Adrenal gland (tissue), 9 donors: ENCODE measurements at regions not wholly inside any gene's neighbourhood (a gene's known extent, or its start where the extent isn't known, plus 50 kb on each side); places are given as distances from the start of the nearest gene placed in this dataset.

Source experiments
- DNase-seq, 7 donors: peaks; one replicate each; pipeline ENCODE4 v3.0.0-alpha.2; 2019 to 2020
- H3K27ac ChIP-seq, 5 donors: fragments of 200-600 bp; sonication (generic) in 4 of 5; 1 replicate in 3 of 5; 2 replicates in 2 of 5; pipeline versions ENCODE4 v1.5.1 to v1.8.0; 2016 to 2020; ENCODE audit warnings: mild to moderate bottlenecking in 1 of 5
- H3K27me3 ChIP-seq: fragments of 200-600 bp; 2 replicates; pipeline ENCODE4 v1.8.0; 2021
- H3K36me3 ChIP-seq, 2 donors: fragments of 200-600 bp; replicated peaks in 1 of 2; 1 replicate in 1 of 2; 2 replicates in 1 of 2; pipeline versions ENCODE4 v1.5.1 to v1.8.0; 2018 to 2022
- H3K4me1 ChIP-seq, 2 donors: fragments of 200-600 bp; replicated peaks in 1 of 2; 1 replicate in 1 of 2; 2 replicates in 1 of 2; pipeline versions ENCODE4 v1.5.1 to v1.8.0; 2018 to 2021
- H3K4me3 ChIP-seq, 4 donors: fragments of 200-600 bp; sonication (generic) in 3 of 4; one replicate each; pipeline ENCODE4 v1.5.1; 2016 to 2018
- H3K9me3 ChIP-seq, 3 donors: fragments of 200-600 bp; sonication (generic) in 1 of 3; replicated peaks in 1 of 3; 1 replicate in 2 of 3; 2 replicates in 1 of 3; pipeline versions ENCODE4 v1.5.1 to v1.8.0; 2016 to 2021
- CTCF ChIP-seq, 6 experiments: fragments of 450-650 bp in 4 of 6; fragments of 200-600 bp in 2 of 6; sonication (generic) in 1 of 6; IDR thresholded peaks; 1 replicate in 5 of 6; 2 replicates in 1 of 6; pipeline versions ENCODE4 v1.5.1 to v1.8.0; 2016 to 2021; ENCODE audit warnings: antibody characterized with exemption in 6 of 6, mild to moderate bottlenecking in 2 of 6, moderate library complexity in 1 of 6
- POLR2A ChIP-seq, 2 donors: fragments of 450-650 bp; IDR thresholded peaks; one replicate each; pipeline ENCODE4 v1.6.1; 2017; ENCODE audit warnings: antibody characterized with exemption in 2 of 2, mild to moderate bottlenecking in 2 of 2, moderate library complexity in 1 of 2
- WGBS, 4 donors: extraction: QIAGEN DNeasy Blood & Tissue Kit in 2 of 4; methylation state at CpG; one replicate each; pipeline versions ENCODE4 v1.1.5 to v1.1.7; 2013 to 2017; 5-methylcytosine and 5-hydroxymethylcytosine counted together
- intact Hi-C, 2 donors: fragments of 100-400 bp; cut with DNase I; formaldehyde crosslinking; loops; one replicate each; pipeline versions ENCODE4 v1.14.1 to v1.15.0; 2022 to 2023
- donor health status: healthy with polysubstance abuse.
- donor health status: Bipolar disorder and iron deficiency.
- donor health status: DM: yes; HTN: yes; CAD: no.
- donor health status: DM: no; HTN: no; CAD: no.
- donor health status: DM: no; HTN: no; CAD: no.

GRCh38 chr12:93041416-93041815, 112.3 kb upstream of the EEA1 start:
- DNase-seq: no peak
- no peaks in the 10 kb centered on the region for H3K27me3 ChIP-seq
- no peaks in the 10 kb centered on the region for H3K4me1 ChIP-seq
- H3K27ac ChIP-seq: no peak overlapping the region
- no peak overlapping the region for H3K4me3 ChIP-seq
- intact Hi-C loops: no loop called here
- no peaks in the 10 kb centered on the region for H3K9me3 ChIP-seq
- TF ChIP-seq CTCF (IDR thresholded peaks at IDR 0.05) (no peak), POLR2A (IDR thresholded peaks at IDR 0.05) (no peak)
- no peaks in the 10 kb centered on the region for H3K36me3 ChIP-seq

- intact Hi-C loops: no loop called here
- H3K4me3 ChIP-seq: no peak overlapping the region
- H3K9me3 ChIP-seq: no peaks in the 10 kb centered on the region
- TF ChIP-seq CTCF (IDR thresholded peaks at IDR 0.05): no peak
- TF ChIP-seq POLR2A (IDR thresholded peaks at IDR 0.05): no peak
- no peaks in the 10 kb centered on the region for H3K36me3 ChIP-seq
- no peaks in the 10 kb centered on the region for H3K4me1 ChIP-seq
- no peak overlapping the region for H3K27ac ChIP-seq
- 61 to 85% (median 75%) methylated on average over 3 of the region's 3 CpGs for WGBS, 4 donors
- DNase-seq: no peak
- no peaks in the 10 kb centered on the region for H3K27me3 ChIP-seq
Measured at GRCh38 chr12:93042283-93042682, 113.2 kb upstream of the EEA1 start.

- DNase-seq: no peak
- intact Hi-C loops: no loop called here
- TF ChIP-seq POLR2A (IDR thresholded peaks at IDR 0.05) (no peak), CTCF (IDR thresholded peaks at IDR 0.05) (no peak)
- Histone ChIP-seq H3K27me3 (no peaks in the 10 kb centered on the region), H3K36me3 (no peaks in the 10 kb centered on the region), H3K27ac (no peak overlapping the region), H3K4me3 (no peak overlapping the region), H3K9me3 (no peaks in the 10 kb centered on the region), H3K4me1 (no peaks in the 10 kb centered on the region)
- WGBS, 4 donors: 86 to 90% (median 88%) methylated on average over 6 of the region's 6 CpGs
Measured at GRCh38 chr12:93042684-93043083, 113.6 kb upstream of the EEA1 start.

GRCh38 chr12:93043192-93043876, 114.2 kb upstream of the EEA1 start:
- DNase-seq: no peak
- WGBS, 4 donors: 91 to 95% (median 93%) methylated on average over 3 of the region's 3 CpGs
- H3K27ac ChIP-seq: no peak overlapping the region

More at GRCh38 chr12:93043192-93043876, 114.2 kb upstream of the EEA1 start:
- Histone ChIP-seq H3K9me3 (no peaks in the 10 kb centered on the region), H3K4me1 (no peaks in the 10 kb centered on the region), H3K36me3 (no peaks in the 10 kb centered on the region), H3K27me3 (no peaks in the 10 kb centered on the region), H3K4me3 (no peak overlapping the region)
- intact Hi-C loops: no loop called here
- no peak for TF ChIP-seq CTCF (IDR thresholded peaks at IDR 0.05)
- no peak for TF ChIP-seq POLR2A (IDR thresholded peaks at IDR 0.05)
